RWPE2 (cell line): ENCODE measurements at regions not wholly inside any gene's neighbourhood (a gene's known extent, or its start where the extent isn't known, plus 50 kb on each side); places are given as distances from the start of the nearest gene placed in this dataset.
"Not testable (repeated sequence)": the region's sequence is repeated elsewhere in the genome, so short reads cannot be mapped to it uniquely, and the experiment has no call there.

Source experiments
- ATAC-seq: fragments of 200-7000 bp; cut with Tn5 transposase; 3 replicates; pipeline ENCODE4 v1.9.1; 2021; ENCODE audit warnings: low read depth
- DNase-seq: peaks from one replicate; pipeline ENCODE4 v3.0.0-alpha.2; 2020; ENCODE audit warnings: low spot score
- H3K27ac ChIP-seq: fragments of 450-650 bp; 2 replicates; pipeline ENCODE4 v1.5.1; 2017; ENCODE audit warnings: mild to moderate bottlenecking; ENCODE audit not compliant: poor library complexity, severe bottlenecking
- H3K27me3 ChIP-seq: fragments of 250-450 bp; sonication (Bioruptor Pico); 2 replicates; pipeline ENCODE4 v1.5.1; 2021; ENCODE audit warnings: mild to moderate bottlenecking, moderate library complexity; ENCODE audit not compliant: insufficient read depth, poor library complexity, severe bottlenecking
- H3K36me3 ChIP-seq: fragments of 250-450 bp; sonication (Bioruptor Pico); 2 replicates; pipeline ENCODE4 v1.5.1; 2020; ENCODE audit warnings: low read depth, mild to moderate bottlenecking, moderate library complexity
- H3K4me1 ChIP-seq: fragments of 250-450 bp; sonication (Bioruptor Pico); 2 replicates; pipeline ENCODE4 v1.5.1; 2021; ENCODE audit warnings: mild to moderate bottlenecking, moderate library complexity; ENCODE audit not compliant: insufficient read depth, poor library complexity, severe bottlenecking
- H3K4me3 ChIP-seq: fragments of 250-450 bp; sonication (Bioruptor Pico); 2 replicates; pipeline ENCODE4 v1.5.1; 2021; ENCODE audit warnings: mild to moderate bottlenecking, moderate library complexity; ENCODE audit not compliant: severe bottlenecking
- H3K9me3 ChIP-seq: fragments of 250-450 bp; sonication (Bioruptor Pico); 2 replicates; pipeline ENCODE4 v1.5.1; 2021; ENCODE audit warnings: mild to moderate bottlenecking, moderate library complexity; ENCODE audit not compliant: severe bottlenecking
- CTCF ChIP-seq: fragments of 450-650 bp; IDR thresholded peaks from one replicate; pipeline ENCODE4 v1.5.1; 2017; ENCODE audit warnings: mild to moderate bottlenecking, moderate library complexity; ENCODE audit not compliant: poor library complexity, severe bottlenecking

GRCh38 chr16:85284141-85284817 lies 172.0 kb upstream of the CIBAR2 start:
- H3K4me3 ChIP-seq, result no peak overlapping the region
- H3K9me3 ChIP-seq, result no peaks in the 10 kb centered on the region
- DNase-seq (no peak), ATAC-seq (no peak)
- no peaks in the 10 kb centered on the region for H3K4me1 ChIP-seq
- no peaks in the 10 kb centered on the region for H3K36me3 ChIP-seq
- no peak for TF ChIP-seq CTCF
- no peak overlapping the region for H3K27ac ChIP-seq
- no peaks in the 10 kb centered on the region for H3K27me3 ChIP-seq

GRCh38 chr16:85285681-85286065 lies 173.4 kb upstream of the CIBAR2 start:
- Histone ChIP-seq H3K4me1 (no peaks in the 10 kb centered on the region), H3K4me3 (no peak overlapping the region), H3K27me3 (no peaks in the 10 kb centered on the region), H3K9me3 (no peaks in the 10 kb centered on the region), H3K27ac (no peak overlapping the region), H3K36me3 (no peaks in the 10 kb centered on the region)
- ATAC-seq, result no peak
- no peak for DNase-seq
- TF ChIP-seq CTCF, result no peak

GRCh38 chr16:85286066-85286831 lies 174.0 kb upstream of the CIBAR2 start:
- no peak for DNase-seq
- no peaks in the 10 kb centered on the region for H3K36me3 ChIP-seq
- ATAC-seq, result no peak
- H3K27me3 ChIP-seq, result no peaks in the 10 kb centered on the region
- no peaks in the 10 kb centered on the region for H3K4me1 ChIP-seq
- TF ChIP-seq CTCF, result no peak
- no peaks in the 10 kb centered on the region for H3K9me3 ChIP-seq
- no peak overlapping the region for H3K4me3 ChIP-seq
- no peak overlapping the region for H3K27ac ChIP-seq

GRCh38 chr16:85286951-85287814 lies 174.9 kb upstream of the CIBAR2 start:
- no peak for TF ChIP-seq CTCF
- Histone ChIP-seq H3K4me3 (no peak overlapping the region), H3K4me1 (no peaks in the 10 kb centered on the region), H3K36me3 (no peaks in the 10 kb centered on the region), H3K9me3 (no peaks in the 10 kb centered on the region), H3K27ac (no peak overlapping the region), H3K27me3 (no peaks in the 10 kb centered on the region)
- ATAC-seq (no peak; the same call in 2 of the 3 replicates), DNase-seq (no peak)

- ATAC-seq, H3K27ac ChIP-seq, H3K9me3 ChIP-seq, DNase-seq, H3K4me3 ChIP-seq, H3K36me3 ChIP-seq, H3K27me3 ChIP-seq, H3K4me1 ChIP-seq: not testable (repeated sequence)
Measured at GRCh38 chr16:85287815-85288109, 175.5 kb upstream of the CIBAR2 start.
